Epithelial cell of proximal tubule (primary cell): ENCODE measurements at regions not wholly inside any gene's neighbourhood (a gene's known extent, or its start where the extent isn't known, plus 50 kb on each side); places are given as distances from the start of the nearest gene placed in this dataset.

Experiments used
- DNase-seq: peaks from one replicate; pipeline ENCODE4 v3.0.0-alpha.2; 2011; ENCODE audit warnings: low read depth
- H3K4me3 ChIP-seq: 2 replicates; pipeline ENCODE4 v1.5.1; 2011; ENCODE audit warnings: low read depth, mild to moderate bottlenecking, low read length
- CTCF ChIP-seq: conservative IDR thresholded peaks from 2 replicates; pipeline ENCODE4 v1.5.1; 2012; ENCODE audit warnings: low read depth, mild to moderate bottlenecking, low read length

GRCh38 chr14:51600658-51601057 lies 51.1 kb upstream of the FRMD6 start:
- no peak overlapping the region for H3K4me3 ChIP-seq
- no peak for TF ChIP-seq CTCF
- DNase-seq: no peak
